ENCODE measurements at regions not wholly inside any gene's neighbourhood (a gene's known extent, or its start where the extent isn't known, plus 50 kb on each side); places are given as distances from the start of the nearest gene placed in this dataset.
A peak's percentile ranks its signal among the peaks of the same experiment; 100 is the strongest.
"Not testable (repeated sequence)": the region's sequence is repeated elsewhere in the genome, so short reads cannot be mapped to it uniquely, and the experiment has no call there.

GRCh38 chr2:187989925-187990623 lies 301.6 kb upstream of the GULP1 start:
- DNase-seq (ENCODE audit: low read depth, low spot score): no peak

DNA sequence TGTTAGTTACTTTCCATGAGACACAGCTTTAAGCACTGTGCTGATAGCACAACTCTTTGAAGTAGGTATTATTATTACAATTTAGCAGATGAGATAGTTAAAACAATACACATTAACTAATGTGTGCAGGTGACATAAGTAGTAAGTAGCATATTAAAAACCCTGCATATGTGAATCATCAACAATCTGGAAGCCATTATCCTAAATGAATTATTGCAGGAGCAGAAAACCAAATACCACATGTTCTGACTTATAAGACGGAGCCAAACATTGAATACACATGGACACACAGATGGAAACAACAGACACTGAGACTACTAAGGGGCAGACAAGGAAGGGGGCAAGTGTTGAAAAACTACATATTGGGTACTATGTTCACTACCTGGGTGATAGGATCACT lies 300.3 kb upstream of the GULP1 start:
- no peak for DNase-seq (ENCODE audit: low read depth, low spot score)

- DNase-seq (ENCODE audit: low read depth, low spot score): peak; percentile 12
Observed at GRCh38 chr2:187994464-187995331, 297.0 kb upstream of the GULP1 start.

- no peak for DNase-seq (ENCODE audit: low read depth, low spot score)
Observed at GRCh38 chr2:187995556-187995955, 296.1 kb upstream of the GULP1 start.

DNA sequence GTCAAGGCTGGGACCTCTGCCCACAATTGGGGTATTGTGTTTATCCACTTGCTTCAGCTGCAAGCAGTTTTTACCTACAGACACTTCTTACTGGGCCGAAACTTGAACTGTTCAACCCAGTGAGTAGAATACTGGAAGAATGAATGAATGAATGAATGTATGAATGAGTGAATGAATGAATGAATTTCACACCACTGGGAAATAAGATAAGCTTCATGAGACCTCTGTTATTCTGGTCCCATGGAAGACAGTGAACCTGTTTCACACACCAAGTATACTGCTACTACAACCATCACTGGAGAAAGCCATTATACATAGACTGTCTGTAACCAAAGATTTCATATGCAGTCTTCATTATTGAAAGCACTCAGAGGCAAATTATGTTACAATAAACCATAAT lies 295.0 kb upstream of the GULP1 start:
- DNase-seq (ENCODE audit: low read depth, low spot score): no peak

DNA sequence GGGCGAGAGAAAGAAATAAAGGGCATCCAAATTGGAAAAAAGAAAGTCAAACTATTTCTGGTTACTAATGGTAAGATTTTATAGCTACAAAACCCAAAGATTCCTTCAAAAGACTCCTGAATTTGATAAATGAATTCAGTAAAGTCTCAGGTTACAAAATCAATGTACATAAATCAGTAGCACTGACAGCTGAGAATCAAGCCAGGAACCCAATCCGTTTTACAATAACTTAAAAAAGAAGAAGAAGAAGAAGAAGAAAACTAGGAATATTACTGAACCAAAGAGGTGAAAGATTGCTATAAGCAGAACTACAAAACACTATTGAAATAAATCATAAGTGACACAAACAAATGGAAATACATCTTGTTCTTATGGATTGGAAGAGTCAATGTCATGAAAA lies 291.5 kb upstream of the GULP1 start:
- no peak for DNase-seq (ENCODE audit: low read depth, low spot score)

DNA sequence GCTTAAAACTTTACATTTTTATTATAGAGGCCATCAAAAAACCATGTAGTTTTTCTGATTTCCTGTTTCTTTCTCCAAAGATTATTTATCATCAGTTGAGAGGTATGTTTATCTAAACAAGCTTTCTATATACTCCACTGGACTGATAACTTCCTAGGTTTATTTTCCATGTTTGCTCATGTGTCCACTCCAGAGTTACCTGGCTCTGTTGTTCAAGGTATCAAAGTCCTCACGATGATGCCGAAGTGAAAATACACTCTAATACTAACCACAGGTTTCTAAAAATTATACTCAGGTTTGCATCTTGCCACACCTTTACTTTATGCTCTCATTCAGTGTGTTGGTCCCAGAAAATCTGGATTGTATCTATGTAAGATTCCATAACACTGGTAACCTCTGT lies 287.9 kb upstream of the GULP1 start:
- DNase-seq (ENCODE audit: low read depth, low spot score): no peak

DNA sequence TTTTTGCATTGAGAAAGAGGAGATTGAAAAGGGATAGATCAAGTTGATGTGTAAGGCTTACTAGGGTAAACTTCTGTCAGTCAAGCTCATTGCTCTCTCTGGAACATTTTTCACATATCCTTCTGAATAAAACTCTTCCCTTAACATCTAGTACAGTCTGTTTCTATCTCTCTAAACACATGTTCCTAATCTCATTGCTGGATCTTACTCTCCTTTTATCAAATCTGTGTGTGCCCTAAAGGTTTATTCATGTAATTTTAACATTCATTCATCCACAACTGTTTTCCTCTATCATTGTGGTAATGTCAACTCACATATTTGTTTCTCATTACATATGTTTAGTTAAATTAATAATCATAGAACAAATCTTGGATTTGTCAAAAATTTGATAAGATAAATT lies 277.9 kb upstream of the GULP1 start:
- no peak for DNase-seq (ENCODE audit: low read depth, low spot score)

DNA sequence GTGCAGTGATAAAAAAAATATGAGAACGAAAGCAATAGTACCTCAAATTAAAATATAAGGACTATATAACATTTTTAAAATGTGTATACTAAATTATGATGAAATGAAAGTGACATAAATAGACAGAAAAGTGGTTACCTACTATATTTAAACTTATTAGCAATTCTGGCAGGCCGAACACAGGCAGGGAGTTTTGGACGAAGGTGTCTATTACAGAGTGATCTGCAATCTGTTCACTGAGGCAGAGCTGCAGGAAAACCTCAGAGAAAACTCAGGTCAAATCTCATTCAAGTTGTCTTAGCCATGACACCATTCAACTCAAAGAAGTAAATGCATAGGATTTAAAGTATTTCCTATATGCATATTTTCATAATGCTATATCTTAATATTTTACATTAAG lies 274.8 kb upstream of the GULP1 start:
- no peak for DNase-seq (ENCODE audit: low read depth, low spot score)

- DNase-seq (ENCODE audit: low read depth, low spot score): no peak
Observed at GRCh38 chr2:188022389-188022788, 269.3 kb upstream of the GULP1 start.

DNA sequence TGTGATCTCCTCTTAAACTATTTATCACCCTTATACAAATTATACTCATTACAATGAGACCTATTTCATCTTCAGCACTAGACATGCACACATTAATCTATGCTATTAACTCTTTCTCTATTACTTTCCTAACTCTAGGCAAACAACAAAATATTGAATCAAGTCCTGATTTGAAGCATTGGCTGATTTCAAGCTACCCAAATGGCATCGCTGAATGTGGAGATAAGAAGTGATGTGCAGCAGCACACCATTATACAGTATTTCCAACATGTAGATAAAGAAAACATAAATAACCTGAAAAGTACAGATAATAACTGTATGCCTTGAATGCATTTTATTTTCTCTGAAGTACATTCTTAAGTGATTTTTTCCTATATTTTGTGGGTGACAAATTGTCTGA lies 268.6 kb upstream of the GULP1 start:
- DNase-seq (ENCODE audit: low read depth, low spot score): no peak

DNA sequence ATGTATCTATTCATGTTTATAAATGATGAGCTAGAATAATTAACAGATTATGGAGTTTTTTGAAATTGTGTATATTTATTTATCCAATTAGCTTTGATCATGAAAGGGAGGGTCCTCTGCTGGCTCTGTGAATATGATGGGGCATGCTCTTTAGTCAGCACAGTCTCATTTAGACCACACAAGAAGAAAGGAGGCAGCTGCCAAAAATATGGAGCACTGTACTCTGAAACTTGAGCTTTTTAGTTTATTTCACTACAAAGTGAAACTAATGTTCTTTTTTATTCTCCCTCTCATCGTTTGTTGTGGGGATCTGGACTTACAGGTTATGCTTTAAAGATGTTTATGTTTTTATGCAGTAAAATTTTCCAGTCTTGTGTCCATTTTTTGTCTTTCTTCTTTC lies 266.9 kb upstream of the GULP1 start:
- DNase-seq (ENCODE audit: low read depth, low spot score): no peak

GRCh38 chr2:188028739-188029138 lies 262.9 kb upstream of the GULP1 start:
- no peak for DNase-seq (ENCODE audit: low read depth, low spot score)

- DNase-seq (ENCODE audit: low read depth, low spot score): no peak
Observed at GRCh38 chr2:188032306-188032705, 259.4 kb upstream of the GULP1 start.

DNA sequence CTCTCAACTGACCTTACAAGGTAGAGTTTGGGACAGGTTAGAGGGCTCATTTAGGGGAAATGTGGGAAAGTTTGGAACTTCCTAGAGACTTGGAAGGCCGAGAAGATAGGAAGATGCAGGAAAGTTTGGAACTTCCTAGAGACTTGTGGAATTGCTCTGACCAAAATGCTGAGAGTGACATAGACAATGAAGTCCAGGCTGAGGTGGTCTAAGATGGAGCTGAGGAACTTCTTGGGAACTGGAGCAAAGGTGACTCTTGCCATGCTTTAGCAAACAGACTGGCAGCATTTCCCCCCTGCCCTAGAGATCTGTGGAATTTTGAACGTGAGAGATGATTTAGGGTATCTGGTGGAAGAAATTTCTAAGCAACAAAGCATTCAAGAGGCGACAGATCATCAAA lies 258.9 kb upstream of the GULP1 start:
- no peak for DNase-seq (ENCODE audit: low read depth, low spot score)

- DNase-seq (ENCODE audit: low read depth, low spot score): not testable (repeated sequence)
Observed at GRCh38 chr2:188033240-188033639, 258.4 kb upstream of the GULP1 start.

DNA sequence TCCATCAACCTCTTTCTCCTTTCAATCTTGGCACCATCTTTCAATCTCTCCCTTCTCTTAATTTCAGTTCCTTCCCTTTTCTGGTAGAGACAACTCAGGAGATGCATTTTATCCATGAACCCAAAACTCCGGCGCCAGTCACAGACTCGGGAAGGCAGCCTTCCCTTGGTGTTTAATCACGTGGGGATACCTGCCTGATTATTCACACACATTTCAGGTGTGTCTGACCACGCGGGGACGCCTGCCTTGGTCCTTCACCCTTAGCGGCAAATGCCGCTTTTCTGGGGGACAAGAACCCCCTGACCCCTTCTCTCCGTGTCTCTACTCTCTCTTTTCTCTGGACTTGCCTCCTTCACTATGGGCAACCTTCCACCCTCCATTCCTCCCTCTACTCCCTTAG lies 257.6 kb upstream of the GULP1 start:
- not testable (repeated sequence) for DNase-seq (ENCODE audit: low read depth, low spot score)

DNA sequence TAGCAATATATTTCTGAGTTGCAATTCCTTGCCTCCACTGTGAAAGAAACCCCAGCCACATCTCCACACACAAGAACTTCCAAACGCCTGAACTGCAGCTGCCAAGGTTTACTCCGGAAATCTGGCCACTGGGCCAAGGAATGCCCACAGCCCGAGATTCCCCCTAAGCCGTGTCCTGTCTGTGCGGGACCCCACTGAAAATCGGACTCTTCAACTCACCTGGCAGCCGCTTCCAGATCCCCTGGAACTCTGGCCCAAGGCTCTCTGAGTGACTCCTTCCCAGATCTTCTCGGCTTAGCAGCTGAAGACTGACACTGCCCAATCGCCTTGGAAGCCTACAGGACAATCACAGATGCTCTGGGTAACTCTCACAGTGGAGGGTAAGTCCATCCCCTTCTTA lies 256.3 kb upstream of the GULP1 start:
- not testable (repeated sequence) for DNase-seq (ENCODE audit: low read depth, low spot score)

- DNase-seq (ENCODE audit: low read depth, low spot score): not testable (repeated sequence)
Observed at GRCh38 chr2:188036786-188037185, 254.9 kb upstream of the GULP1 start.

DNA sequence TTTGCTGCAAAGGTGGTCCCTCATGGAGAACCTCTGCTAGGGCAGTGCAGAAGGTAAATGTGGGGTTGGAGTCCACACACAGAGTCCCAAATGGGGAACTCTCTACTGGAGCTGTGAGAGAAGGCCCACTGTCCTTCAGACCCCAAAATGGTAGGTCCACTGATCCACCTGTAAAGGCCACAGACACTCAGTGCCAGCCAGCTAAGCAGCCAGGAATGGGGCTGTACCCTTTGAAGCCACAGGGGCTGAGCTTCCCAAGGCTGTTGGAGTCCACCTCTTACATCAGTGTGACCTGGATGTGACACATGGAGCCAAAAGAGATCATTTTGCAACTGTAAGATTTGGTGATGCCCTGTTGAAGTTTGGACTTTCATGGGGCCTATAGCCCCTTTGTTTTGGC lies 252.4 kb upstream of the GULP1 start:
- DNase-seq (ENCODE audit: low read depth, low spot score): no peak

DNA sequence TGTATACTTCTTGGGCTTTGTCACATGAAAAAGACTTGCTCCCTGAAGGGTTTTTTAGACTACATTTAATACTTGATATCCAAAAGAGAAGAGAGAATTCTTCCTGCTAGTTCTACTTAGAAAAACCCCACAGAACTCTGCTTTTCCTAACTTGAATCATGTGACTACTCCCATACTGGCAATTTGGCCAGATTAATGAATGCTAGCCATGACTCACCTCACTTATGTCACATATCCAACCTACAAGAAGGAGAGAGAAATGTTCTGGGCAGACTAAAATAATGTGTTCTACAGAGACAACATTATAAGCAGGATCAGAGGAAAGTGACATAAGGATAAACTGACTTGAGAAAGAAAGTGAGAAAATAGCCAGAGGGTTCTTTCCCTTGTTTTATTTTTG lies 249.3 kb upstream of the GULP1 start:
- DNase-seq (ENCODE audit: low read depth, low spot score): peak; percentile 79

- DNase-seq (ENCODE audit: low read depth, low spot score): no peak
Observed at GRCh38 chr2:188045016-188045415, 246.7 kb upstream of the GULP1 start.

DNA sequence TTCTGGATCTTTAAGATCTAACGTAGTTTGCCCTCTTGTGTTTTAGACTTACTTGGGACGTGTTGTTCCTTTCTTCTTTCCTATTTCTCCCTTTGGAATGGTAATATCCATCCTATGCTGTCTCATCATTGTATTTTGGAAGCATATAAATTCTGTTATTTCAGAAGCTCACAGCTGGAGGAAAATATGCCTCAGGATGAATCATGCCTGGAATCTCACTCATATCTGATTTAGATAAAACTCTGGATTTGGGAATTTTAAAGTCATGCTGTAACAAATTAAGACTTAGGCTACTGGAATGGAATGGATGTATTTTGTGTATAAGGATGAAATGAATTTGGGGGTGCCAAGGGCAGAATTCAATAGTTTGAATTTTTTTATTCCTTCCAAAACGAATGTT lies 245.2 kb upstream of the GULP1 start:
- no peak for DNase-seq (ENCODE audit: low read depth, low spot score)
